SK-N-SH treated with all-trans-retinoic acid at 6 μM for 48 hours (cell line): ENCODE measurements at regions not wholly inside any gene's neighbourhood (a gene's known extent, or its start where the extent isn't known, plus 50 kb on each side); places are given as distances from the start of the nearest gene placed in this dataset.
"Not testable (repeated sequence)": the region's sequence is repeated elsewhere in the genome, so short reads cannot be mapped to it uniquely, and the experiment has no call there.

ENCODE experiments used
- ATAC-seq: fragments of 200-7000 bp; cut with Tn5 transposase; 3 replicates; pipeline ENCODE4 v1.9.1; 2020; ENCODE audit warnings: mild to moderate bottlenecking, moderate library complexity
- ARNTL ChIP-seq: fragments of 450-650 bp; formaldehyde crosslinking; IDR thresholded peaks from 2 replicates; pipeline ENCODE4 v1.5.0; 2020; ENCODE audit warnings: low read depth, mild to moderate bottlenecking, moderate library complexity, borderline replicate concordance
- BACH2 ChIP-seq: fragments of 250-450 bp; sonication (Bioruptor Pico); IDR thresholded peaks from 2 replicates; pipeline ENCODE4 v1.9.0; 2021; ENCODE audit warnings: mild to moderate bottlenecking, borderline replicate concordance
- CSDC2 ChIP-seq: fragments of 250-450 bp; sonication (Bioruptor Pico); IDR thresholded peaks from 2 replicates; pipeline ENCODE4 v1.5.0; 2020; ENCODE audit warnings: mild to moderate bottlenecking, moderate library complexity
- CSRNP3 ChIP-seq: fragments of 250-450 bp; sonication (Bioruptor Pico); IDR thresholded peaks from 2 replicates; pipeline ENCODE4 v1.5.1; 2021; ENCODE audit warnings: mild to moderate bottlenecking, moderate library complexity
- ESRRG ChIP-seq: fragments of 250-450 bp; sonication (Bioruptor Pico); IDR thresholded peaks from 2 replicates; pipeline ENCODE4 v1.6.1; 2021; ENCODE audit warnings: mild to moderate bottlenecking
- ISL1 ChIP-seq: fragments of 250-450 bp; sonication (Bioruptor Pico); IDR thresholded peaks from 2 replicates; pipeline ENCODE4 v2.1.2; 2022; ENCODE audit warnings: mild to moderate bottlenecking, moderate library complexity
- OSR1 ChIP-seq: fragments of 250-450 bp; sonication (Bioruptor Pico); IDR thresholded peaks from 2 replicates; pipeline ENCODE4 v1.8.0; 2022; ENCODE audit warnings: moderate library complexity, mild to moderate bottlenecking, inconsistent platforms
- PPARA ChIP-seq: fragments of 250-450 bp; sonication (Bioruptor Pico); IDR thresholded peaks from 2 replicates; pipeline ENCODE4 v1.5.0; 2020; ENCODE audit warnings: mild to moderate bottlenecking, borderline replicate concordance
- RARB ChIP-seq: fragments of 250-450 bp; sonication (Bioruptor Pico); IDR thresholded peaks from 2 replicates; pipeline ENCODE4 v1.8.0; 2021; ENCODE audit warnings: mild to moderate bottlenecking, moderate library complexity
- SNAI2 ChIP-seq: fragments of 250-450 bp; sonication (Bioruptor Pico); IDR thresholded peaks from 2 replicates; pipeline ENCODE4 v1.5.0; 2020; ENCODE audit warnings: mild to moderate bottlenecking, moderate library complexity
- TCF4 ChIP-seq: fragments of 250-450 bp; sonication (Bioruptor Pico); IDR thresholded peaks from 2 replicates; pipeline ENCODE4 v1.8.0; 2021; ENCODE audit warnings: mild to moderate bottlenecking, moderate library complexity, borderline replicate concordance
- TOX ChIP-seq: fragments of 250-450 bp; sonication (Bioruptor Pico); IDR thresholded peaks from 2 replicates; pipeline ENCODE4 v1.8.0; 2021; ENCODE audit warnings: mild to moderate bottlenecking, moderate library complexity, borderline replicate concordance
- ZC3H10 ChIP-seq: fragments of 250-450 bp; sonication (Bioruptor Pico); IDR thresholded peaks from 2 replicates; pipeline ENCODE4 v1.5.1; 2021; ENCODE audit warnings: mild to moderate bottlenecking, moderate library complexity
- ZFP3 ChIP-seq: fragments of 250-450 bp; sonication (Bioruptor Pico); IDR thresholded peaks from 2 replicates; pipeline ENCODE4 v1.5.0; 2020; ENCODE audit warnings: mild to moderate bottlenecking, moderate library complexity
- ZFP30 ChIP-seq: fragments of 450-650 bp; formaldehyde crosslinking; IDR thresholded peaks from 2 replicates; pipeline ENCODE4 v1.5.0; 2022; ENCODE audit warnings: mild to moderate bottlenecking, moderate library complexity
- ZNF565 ChIP-seq: fragments of 450-650 bp; formaldehyde crosslinking; conservative IDR thresholded peaks from 2 replicates; pipeline ENCODE4 v1.5.0; 2020; ENCODE audit warnings: low read depth, mild to moderate bottlenecking, moderate library complexity
- ZNF70 ChIP-seq: fragments of 450-650 bp; formaldehyde crosslinking; IDR thresholded peaks from 2 replicates; pipeline ENCODE4 v1.5.0; 2020; ENCODE audit warnings: mild to moderate bottlenecking, moderate library complexity
- ZNF8 ChIP-seq: fragments of 450-650 bp; formaldehyde crosslinking; IDR thresholded peaks from 2 replicates; pipeline ENCODE4 v1.5.0; 2020; ENCODE audit warnings: mild to moderate bottlenecking, moderate library complexity
- TF ChIP-seq, protein P1 (sequence below): fragments of 250-450 bp; sonication (Bioruptor Pico); IDR thresholded peaks from 2 replicates; pipeline ENCODE4 v1.5.0; 2020; ENCODE audit warnings: mild to moderate bottlenecking, moderate library complexity
- TF ChIP-seq, protein P2 (sequence below): fragments of 250-450 bp; sonication (Bioruptor Pico); IDR thresholded peaks from 2 replicates; pipeline ENCODE4 v1.8.0; 2020; ENCODE audit warnings: mild to moderate bottlenecking, moderate library complexity, borderline replicate concordance
- TF ChIP-seq, protein P3 (sequence below): fragments of 250-450 bp; sonication (Bioruptor Pico); IDR thresholded peaks from 2 replicates; pipeline ENCODE4 v1.5.1; 2020; ENCODE audit warnings: low read depth, mild to moderate bottlenecking, moderate library complexity

DNA sequence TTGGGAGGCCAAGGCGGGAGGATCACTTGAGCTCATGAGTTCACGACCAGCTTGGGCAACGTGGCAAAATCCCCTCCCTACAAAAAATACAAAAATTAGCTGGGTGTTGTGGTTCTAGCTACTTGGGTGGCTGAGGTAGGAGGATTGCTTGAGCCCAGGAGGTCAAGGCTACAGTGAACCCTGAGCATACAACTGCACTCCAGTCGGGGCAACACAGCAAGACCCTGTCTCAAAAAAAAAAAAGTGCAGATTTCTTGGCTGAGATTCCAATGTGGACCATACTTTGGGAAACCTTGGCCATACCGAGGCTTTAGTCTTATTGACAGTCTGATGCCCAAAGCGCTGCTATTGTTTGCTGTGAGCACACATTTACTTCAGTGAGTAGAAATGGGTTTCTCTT lies 113.6 kb upstream of the CLINT1 start:
- TF ChIP-seq BACH2 (CRISPR knock-in tag) (no peak), SNAI2 (no peak), ESRRG (CRISPR knock-in tag) (no peak), ISL1 (CRISPR knock-in tag) (no peak), ZNF70 (CRISPR knock-in tag) (no peak), ZFP3 (CRISPR knock-in tag) (no peak), OSR1 (CRISPR knock-in tag) (no peak), CSDC2 (no peak)
- TF ChIP-seq, protein P1, sequence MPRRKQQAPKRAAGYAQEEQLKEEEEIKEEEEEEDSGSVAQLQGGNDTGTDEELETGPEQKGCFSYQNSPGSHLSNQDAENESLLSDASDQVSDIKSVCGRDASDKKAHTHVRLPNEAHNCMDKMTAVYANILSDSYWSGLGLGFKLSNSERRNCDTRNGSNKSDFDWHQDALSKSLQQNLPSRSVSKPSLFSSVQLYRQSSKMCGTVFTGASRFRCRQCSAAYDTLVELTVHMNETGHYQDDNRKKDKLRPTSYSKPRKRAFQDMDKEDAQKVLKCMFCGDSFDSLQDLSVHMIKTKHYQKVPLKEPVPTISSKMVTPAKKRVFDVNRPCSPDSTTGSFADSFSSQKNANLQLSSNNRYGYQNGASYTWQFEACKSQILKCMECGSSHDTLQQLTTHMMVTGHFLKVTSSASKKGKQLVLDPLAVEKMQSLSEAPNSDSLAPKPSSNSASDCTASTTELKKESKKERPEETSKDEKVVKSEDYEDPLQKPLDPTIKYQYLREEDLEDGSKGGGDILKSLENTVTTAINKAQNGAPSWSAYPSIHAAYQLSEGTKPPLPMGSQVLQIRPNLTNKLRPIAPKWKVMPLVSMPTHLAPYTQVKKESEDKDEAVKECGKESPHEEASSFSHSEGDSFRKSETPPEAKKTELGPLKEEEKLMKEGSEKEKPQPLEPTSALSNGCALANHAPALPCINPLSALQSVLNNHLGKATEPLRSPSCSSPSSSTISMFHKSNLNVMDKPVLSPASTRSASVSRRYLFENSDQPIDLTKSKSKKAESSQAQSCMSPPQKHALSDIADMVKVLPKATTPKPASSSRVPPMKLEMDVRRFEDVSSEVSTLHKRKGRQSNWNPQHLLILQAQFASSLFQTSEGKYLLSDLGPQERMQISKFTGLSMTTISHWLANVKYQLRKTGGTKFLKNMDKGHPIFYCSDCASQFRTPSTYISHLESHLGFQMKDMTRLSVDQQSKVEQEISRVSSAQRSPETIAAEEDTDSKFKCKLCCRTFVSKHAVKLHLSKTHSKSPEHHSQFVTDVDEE = no peak
- TF ChIP-seq, protein P2, sequence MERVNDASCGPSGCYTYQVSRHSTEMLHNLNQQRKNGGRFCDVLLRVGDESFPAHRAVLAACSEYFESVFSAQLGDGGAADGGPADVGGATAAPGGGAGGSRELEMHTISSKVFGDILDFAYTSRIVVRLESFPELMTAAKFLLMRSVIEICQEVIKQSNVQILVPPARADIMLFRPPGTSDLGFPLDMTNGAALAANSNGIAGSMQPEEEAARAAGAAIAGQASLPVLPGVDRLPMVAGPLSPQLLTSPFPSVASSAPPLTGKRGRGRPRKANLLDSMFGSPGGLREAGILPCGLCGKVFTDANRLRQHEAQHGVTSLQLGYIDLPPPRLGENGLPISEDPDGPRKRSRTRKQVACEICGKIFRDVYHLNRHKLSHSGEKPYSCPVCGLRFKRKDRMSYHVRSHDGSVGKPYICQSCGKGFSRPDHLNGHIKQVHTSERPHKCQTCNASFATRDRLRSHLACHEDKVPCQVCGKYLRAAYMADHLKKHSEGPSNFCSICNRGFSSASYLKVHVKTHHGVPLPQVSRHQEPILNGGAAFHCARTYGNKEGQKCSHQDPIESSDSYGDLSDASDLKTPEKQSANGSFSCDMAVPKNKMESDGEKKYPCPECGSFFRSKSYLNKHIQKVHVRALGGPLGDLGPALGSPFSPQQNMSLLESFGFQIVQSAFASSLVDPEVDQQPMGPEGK = no peak
- no peak for ATAC-seq

DNA sequence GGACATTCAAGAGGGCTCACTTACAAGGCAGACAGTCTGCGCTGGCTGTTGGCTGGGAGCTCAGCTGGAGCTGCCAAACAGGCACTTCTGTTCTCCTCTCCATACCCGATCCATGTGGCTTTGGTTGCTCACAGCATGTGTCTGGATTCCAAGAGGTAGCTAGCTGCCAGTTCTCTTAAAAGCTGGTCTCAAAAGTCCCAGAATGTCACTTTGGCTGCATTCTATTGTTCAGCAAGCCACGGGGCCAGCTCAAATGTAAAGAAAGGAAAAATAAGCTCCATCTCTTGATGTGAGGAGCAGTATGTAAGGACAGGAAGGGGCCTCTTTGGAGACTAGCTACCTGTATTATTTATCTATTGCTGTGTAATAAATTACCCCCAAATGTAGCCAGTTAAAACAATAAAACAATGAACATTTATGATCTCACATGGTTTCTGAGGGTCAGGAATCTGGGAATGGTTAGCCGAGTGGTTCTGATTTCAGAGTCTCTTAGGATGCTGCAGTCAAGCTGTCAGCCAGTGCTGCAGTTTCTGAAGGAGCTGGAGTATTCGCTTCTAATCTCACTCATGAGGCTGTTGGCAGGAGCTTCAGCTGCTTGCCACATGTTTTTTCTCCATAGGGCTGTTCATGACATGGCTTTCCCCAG lies 112.7 kb upstream of the CLINT1 start:
- peak; percentile 70 for ATAC-seq
- no peak for TF ChIP-seq TOX (CRISPR knock-in tag)
- TF ChIP-seq, protein P2 = no peak
- no peak for TF ChIP-seq ZFP30
- TF ChIP-seq ARNTL (CRISPR knock-in tag) = no peak
- no peak for TF ChIP-seq TCF4 (CRISPR knock-in tag)
- TF ChIP-seq ZNF565 = no peak
- TF ChIP-seq OSR1 (CRISPR knock-in tag) = no peak

DNA sequence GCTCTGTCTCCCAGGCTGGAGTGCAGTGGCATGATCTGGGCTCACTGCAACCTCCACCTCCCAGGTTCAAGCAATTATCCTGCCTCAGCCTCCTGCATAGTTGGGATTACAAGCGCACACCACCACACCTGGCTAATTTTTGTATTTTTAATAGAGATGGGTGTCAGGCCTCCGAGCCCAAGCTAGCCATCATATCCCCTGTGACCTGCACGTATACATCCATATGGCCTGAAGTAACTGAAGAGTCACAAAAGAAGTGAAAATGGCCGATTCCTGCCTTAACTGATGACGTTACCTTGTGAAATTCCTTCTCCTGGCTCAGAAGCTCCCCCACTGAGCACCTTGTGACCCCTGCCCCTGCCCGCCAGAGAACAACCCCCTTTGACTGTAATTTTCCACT lies 109.6 kb upstream of the CLINT1 start:
- ATAC-seq = not testable (repeated sequence)

- no peak for ATAC-seq
- TF ChIP-seq OSR1 (CRISPR knock-in tag) (no peak), ZC3H10 (CRISPR knock-in tag) (no peak), PPARA (CRISPR knock-in tag) (no peak), ESRRG (CRISPR knock-in tag) (no peak), RARB (no peak), SNAI2 (no peak), TOX (CRISPR knock-in tag) (no peak), ARNTL (CRISPR knock-in tag) (no peak), ZNF565 (no peak)
- TF ChIP-seq, protein P3, sequence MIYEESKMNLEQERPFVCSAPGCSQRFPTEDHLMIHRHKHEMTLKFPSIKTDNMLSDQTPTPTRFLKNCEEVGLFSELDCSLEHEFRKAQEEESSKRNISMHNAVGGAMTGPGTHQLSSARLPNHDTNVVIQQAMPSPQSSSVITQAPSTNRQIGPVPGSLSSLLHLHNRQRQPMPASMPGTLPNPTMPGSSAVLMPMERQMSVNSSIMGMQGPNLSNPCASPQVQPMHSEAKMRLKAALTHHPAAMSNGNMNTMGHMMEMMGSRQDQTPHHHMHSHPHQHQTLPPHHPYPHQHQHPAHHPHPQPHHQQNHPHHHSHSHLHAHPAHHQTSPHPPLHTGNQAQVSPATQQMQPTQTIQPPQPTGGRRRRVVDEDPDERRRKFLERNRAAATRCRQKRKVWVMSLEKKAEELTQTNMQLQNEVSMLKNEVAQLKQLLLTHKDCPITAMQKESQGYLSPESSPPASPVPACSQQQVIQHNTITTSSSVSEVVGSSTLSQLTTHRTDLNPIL = no peak
Measured at GRCh38 chr5:157965989-157966388, 107.0 kb upstream of the CLINT1 start.

DNA sequence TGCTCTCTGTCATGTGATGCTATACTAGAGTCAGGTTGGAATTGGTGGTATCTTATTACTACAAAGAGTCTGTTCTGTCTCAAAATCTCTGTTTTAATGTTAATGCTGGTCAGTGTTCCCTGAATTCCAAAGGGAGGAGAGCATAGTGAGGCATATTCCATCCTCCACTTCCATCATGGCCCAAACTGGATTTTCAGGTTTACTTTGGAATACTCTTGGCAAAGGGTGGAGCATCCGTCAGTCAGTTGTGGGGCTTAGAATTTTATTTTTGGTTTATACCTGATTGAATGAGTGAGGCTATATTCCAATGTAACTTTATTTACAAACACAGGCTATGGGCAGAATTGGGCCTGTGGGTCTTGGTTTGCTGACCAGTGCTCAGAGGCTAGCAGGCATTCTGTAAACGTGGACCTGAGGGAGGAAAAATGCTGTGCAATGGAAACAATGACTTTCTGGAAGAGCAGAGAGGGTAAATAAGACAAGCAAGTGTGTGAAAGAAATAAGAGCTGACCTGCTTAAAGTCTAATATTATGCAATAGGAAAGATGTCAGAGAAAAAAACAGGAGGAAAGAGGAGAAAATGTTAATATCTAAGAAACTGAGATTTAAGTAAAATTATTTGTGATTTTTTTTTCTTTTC lies 106.2 kb upstream of the CLINT1 start:
- no peak for ATAC-seq
- TF ChIP-seq OSR1 (CRISPR knock-in tag) = no peak
- no peak for TF ChIP-seq CSRNP3
- no peak for TF ChIP-seq ZNF70 (CRISPR knock-in tag)
- no peak for TF ChIP-seq ZFP30
- no peak for TF ChIP-seq BACH2 (CRISPR knock-in tag)
- no peak for TF ChIP-seq ZNF8 (CRISPR knock-in tag)
- TF ChIP-seq TCF4 (CRISPR knock-in tag) = no peak
- no peak for TF ChIP-seq CSDC2
- no peak for TF ChIP-seq SNAI2
